ENCODE measurements at regions not wholly inside any gene's neighbourhood (a gene's known extent, or its start where the extent isn't known, plus 50 kb on each side); places are given as distances from the start of the nearest gene placed in this dataset.

DNA sequence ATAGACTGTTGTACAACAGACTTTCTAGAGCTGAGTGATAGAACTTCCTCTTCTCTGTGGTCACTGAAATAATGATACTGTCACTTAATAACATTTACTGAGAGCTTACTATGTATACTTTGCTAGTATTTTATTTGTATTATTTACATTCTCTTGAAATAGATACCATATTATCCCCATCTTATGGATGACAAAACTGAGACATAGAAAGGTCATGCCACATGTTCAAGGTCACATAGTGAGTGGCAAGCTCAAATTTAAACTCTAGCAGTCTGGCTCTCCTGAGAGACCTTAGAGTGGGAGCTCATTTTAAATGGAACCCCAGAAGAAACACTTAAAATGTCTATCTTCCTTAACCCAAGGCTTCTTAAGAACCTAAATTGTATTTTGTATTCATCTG is 266.6 kb upstream of the CAMK1G start:
- ATAC-seq, result no peak

DNA sequence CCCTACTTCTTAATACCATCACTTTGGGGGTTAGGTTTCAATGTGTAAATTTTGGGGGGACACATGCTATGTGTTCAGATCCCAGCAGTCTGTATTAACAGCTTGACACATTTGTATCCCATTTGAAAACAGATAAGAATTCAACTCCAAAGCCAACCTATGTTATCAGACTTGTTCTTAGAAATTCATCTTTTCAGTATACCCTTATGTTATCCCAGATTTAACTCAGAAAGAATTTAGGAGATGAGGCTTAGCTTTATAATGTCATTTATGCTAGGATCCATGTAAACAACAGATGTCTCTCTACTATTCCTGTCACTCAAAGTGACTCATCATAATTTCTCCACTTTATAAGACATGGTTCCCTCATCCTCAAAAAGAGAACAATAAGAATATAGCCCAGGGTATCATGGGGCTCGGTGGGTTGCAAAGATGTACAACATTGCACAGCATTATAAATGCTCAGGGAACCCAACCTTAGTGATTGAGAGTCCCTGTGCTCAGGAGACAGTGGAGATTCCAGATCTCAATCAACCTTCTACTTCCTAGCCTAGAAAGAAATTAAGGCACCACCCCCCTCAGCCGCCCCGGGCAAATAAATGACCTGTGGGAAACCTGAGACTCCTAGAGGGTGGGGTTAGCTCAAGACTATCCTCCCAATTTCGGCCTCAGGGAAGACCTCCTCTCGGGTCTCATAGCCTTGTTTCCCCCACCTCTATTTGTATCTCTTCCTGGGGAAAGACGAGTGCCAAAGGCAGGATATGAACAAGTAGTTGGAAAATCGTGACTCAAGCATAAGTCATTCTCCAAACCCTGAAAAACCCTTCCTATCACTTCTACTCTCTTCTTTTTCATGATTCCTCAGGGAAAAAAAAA is 265.1 kb upstream of the CAMK1G start:
- ATAC-seq, result no peak

DNA sequence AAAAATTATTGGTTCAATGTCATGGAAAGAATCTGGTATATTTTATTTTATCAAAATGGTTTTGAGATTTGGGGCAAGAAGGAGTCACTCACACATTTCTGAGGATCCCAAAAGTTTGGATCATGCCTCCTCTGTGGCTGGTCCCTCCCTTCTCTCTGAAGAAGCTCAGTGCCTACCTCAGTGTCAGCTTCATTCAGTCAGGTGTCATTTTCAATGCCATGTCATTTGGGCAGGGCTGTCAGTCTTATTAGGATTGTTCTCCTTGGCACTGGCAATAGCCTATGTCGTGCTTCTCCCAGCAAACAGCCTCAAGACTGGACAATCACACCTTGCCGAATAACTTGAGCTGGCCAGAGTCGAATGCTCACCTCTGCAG is 264.5 kb upstream of the CAMK1G start:
- ATAC-seq, result no peak

DNA sequence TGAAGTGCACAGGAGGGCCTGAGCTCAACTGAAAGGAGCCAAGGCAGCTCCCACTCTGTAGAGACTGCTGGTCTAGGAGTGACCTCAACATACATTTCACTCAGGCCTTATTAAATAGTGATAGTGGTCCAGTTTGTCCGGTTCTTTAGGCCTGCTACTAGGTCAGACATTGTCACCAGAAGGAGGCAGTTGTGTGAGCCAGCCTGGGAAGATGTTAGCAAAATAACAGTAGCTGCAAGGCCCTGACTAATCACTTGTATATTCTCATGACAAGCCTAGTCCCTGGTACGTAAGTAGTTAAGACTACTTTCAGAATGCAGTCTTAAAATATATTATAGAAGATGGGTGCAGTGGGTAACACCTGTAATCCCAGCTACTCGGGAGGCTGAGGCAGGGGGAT is 264.0 kb upstream of the CAMK1G start:
- peak; percentile 19 for ATAC-seq

DNA sequence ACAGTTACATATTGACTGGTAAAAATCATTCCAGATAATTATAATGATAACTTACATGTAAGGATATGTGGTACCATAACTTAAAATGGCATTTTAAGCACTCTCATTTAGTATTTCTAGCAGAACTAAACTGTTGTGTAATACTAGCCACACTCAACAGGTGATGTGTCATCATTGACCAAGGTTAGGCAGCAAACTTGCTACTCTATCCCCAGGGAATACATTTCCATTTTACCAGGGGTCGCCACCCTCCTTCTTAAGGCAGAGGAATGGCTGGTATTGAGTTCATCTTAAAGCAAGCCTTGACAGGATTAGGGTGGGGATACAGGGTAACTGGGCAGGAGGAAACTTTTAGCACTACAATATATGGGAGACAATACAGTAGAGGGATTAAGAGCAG is 259.8 kb upstream of the CAMK1G start:
- peak; percentile 72 for ATAC-seq

DNA sequence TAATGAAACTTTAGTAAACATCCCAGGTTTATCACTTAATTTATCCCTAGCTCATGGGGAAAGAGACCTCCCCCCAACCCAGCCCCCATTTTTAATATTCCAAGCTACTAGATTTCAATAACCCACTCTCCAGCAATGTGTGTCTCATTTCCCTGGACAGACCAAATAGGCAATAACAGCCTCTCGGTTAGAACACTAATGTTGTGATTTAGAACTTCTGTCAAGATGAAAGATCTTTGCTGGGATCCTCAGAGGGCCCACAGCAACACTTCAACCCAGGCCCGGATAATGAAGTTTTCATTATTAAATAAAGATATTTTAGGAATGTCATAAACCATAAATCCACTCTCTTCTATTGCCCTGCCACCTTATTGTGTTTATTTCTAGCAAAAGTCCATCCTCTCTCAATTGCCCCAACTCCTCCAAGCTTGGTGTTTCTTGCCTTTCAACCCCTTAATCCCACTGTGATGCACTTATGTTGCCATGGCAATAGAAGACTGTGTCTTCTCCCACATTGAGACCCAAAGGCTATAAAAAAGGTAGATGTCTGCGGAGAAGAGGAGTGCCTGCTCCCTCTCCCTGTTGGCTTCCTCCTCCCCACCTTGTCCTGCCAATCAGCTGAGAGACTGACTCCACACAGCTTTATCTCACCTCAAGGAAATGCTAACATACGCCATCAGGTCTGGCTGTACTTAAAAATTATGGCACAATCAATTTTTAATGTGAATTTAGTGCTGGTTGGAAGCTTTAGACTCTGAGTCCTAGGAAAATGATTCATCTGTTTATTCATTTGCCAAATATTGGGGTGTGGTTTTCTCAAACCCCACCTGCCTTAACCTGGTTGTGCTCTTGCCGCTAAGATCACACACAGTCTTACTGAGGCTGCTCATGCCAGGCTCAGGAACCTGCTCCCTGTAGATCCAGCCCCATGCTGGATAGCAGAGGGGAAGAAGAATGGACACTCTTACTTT is 258.3 kb upstream of the CAMK1G start:
- peak; percentile 91 for ATAC-seq

DNA sequence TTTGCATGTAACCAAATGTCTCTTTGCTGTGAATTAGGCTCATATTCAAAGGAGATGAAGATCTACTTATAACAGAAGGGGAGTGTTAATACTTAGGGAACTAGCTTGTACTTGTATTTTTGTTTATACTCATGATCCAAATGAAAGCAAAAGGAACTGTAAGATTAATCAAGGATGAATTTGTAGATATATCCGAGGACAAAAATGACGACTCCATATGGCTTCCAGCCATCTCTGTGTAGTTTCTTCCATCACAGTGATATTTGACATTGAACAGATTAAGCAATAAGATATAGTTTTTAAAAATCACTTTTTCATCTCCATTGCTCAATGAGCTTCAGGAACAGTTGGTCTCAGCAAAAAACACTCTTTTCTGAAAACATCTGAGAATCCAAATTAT is 257.4 kb upstream of the CAMK1G start:
- no peak for ATAC-seq

DNA sequence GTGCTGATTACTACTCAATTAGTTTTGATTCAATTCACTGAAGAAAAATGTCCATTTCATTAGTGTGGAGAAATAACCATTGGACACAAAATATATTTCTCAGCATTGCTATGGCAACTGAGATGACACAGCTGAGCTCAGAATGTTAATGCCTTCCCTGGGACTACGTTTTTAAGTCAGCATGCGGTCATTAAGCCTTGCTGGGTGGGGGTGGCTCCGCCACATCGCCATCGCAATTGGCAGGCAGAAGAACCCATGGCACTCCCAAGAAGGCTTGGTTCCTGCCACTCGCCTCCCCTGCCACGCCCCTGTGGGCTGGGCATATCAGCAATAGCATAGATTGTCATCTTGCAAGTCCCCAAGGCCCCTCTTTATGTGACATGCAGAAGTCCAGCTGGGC is 256.7 kb upstream of the CAMK1G start:
- ATAC-seq, result no peak

DNA sequence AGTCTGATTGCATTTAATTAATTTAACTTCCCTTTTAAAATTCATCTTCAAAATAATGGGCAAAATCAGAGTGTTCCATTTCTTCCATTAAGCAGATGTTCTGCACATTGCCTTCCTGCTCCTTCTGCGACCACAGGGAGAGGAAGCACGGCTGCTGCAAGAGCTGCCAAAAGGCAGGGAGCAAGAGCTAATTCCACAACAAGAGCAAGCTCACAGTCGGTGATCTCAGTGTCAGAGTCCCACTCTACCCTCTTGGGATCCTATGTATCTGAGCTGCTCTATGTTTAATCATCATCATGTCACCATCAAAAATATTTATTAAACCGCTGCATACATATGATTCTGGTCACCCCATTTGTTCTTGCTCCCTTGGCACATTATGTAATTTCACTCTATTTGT is 255.3 kb upstream of the CAMK1G start:
- no peak for ATAC-seq

DNA sequence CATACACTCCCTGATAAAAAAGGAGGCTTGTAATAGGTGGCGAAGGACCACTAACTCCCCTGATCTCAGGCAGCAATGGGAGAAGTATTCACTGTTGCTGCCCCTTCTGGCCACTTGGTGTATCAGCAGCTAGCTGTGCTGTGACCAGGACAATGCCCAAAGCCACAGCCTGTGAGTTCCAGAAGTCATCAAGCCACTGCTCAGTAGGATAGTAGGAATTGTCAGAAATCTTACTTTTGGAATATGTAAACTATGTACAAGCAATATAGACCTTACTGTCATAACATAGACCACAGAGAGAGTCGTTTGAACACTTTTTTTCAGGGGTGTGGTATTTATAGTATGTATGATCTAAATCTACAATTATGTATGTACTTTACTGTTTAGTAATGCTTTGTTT is 248.3 kb upstream of the CAMK1G start:
- peak; percentile 48 for ATAC-seq

DNA sequence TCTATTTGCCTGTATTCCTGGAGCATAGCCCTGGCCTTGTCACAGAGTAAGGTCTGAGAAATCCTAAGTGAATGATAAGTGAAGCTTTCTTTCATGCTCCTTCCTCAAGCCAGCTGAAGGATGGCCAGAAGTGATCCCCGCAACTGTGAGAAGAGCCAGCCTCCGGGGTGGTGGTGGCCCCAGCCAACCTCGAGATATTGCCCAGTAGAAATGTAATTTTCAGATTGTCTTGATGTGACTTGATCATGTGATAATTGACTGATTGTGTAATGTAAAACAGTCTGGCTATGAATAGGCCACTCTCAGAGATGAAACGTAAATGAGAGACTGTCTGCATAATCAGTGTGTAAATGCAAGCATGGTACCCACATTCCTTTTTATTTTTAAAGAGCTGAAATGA is 242.4 kb upstream of the CAMK1G start:
- no peak for ATAC-seq

DNA sequence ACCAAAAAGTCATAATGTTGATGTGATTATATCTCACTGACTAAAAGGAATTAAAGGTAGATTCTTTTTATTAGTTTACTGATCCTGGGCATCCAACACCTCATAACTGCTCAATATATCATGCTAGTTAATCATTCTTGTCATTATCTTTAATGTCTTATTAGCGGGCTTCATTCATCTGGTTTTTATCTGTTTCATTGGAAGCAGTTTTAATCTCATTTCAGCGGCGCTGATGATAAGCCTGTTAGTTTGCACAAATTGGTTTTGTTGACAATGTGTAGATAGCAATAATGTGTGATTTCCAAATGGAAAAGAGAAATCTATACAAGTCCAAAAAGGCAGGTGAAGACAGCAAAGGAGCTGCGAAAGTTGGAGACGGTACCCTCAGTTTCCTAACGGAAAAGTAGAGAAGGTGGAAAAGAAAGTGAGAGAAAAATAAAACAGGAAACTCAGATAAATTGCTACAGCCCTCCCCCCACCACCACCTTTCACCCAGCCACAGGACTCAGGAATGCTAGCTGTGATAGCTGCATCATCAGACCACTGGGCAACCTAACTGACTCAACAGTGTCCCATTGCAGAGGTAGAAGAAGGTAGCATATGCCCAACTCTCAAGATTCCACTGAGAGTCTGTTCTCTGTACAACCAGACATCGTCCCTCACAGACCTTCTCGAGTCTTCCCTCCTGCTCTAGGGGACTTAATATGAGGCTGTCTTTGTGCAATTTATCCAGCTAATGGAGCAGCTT is 241.7 kb upstream of the CAMK1G start:
- ATAC-seq, result no peak

DNA sequence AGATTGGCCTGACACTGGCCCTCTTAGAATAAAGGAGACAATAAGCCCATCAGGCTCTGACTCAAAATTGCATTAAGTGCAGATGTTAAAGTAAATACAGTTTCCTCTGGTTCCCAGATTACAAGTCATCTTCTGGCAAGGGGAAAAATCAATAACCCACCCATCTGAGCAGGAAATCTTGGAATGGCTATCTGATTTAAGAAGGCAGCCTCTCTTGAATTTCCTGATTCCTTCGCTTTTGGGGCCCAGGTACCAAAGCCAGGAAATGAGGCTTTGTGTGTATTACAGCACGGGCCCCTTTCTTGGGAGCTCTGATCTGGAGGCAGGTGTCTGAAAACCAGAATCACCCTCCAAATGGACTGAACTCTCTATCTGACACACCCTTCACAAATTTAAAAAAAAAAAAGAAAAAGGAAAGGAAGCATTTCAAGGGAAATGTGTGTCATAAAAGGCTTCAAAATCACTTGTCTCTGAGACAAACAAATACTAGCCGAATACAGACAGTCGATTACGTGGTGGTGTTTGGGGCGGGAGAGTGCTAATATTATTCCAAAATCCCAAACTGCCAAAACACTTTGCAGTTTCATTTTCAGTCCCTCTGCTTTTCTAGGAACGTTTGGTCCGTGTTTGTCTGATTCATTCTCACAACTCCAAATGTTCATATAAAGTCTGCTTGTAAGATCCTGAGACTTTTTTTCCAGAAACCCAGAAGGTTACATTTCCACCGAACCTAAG is 240.9 kb upstream of the CAMK1G start:
- no peak for ATAC-seq

DNA sequence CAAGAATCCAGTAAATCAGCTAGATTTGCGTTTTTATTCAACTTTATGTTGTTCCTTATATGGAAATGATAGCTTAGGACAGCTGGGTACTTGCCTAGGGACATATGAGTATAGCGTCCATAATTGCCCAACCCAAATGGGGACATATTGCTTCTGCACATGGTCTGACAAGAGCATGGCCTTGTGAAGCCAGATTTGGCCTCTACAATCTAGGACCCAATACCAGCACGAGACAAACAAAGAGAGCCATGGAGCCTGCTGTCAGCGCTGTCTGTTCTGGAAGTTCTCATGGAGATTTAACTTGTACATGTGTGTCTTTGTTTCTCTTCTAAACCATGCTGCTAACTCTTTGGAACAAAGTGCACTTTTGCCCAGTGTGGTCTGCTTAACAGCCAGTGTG is 240.0 kb upstream of the CAMK1G start:
- no peak for ATAC-seq

DNA sequence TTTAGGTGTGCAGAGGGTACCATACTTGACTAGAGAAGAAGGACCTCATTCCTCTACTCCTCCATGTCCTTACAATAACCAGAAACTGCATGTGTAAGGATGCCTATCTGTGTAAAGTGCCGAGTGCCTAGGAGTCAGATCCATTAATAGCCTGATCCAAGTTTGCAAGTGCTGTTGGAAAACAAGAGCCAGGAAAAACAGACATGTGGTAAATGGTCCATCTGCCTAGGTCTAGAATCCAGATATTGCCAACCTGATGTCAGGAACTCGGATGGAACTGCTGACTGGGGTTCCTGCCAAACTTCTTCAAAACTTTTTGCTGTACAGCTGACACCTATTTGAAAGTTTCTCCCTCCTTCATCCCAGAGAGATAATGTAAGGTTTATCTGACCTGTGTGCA is 239.4 kb upstream of the CAMK1G start:
- ATAC-seq, result no peak

DNA sequence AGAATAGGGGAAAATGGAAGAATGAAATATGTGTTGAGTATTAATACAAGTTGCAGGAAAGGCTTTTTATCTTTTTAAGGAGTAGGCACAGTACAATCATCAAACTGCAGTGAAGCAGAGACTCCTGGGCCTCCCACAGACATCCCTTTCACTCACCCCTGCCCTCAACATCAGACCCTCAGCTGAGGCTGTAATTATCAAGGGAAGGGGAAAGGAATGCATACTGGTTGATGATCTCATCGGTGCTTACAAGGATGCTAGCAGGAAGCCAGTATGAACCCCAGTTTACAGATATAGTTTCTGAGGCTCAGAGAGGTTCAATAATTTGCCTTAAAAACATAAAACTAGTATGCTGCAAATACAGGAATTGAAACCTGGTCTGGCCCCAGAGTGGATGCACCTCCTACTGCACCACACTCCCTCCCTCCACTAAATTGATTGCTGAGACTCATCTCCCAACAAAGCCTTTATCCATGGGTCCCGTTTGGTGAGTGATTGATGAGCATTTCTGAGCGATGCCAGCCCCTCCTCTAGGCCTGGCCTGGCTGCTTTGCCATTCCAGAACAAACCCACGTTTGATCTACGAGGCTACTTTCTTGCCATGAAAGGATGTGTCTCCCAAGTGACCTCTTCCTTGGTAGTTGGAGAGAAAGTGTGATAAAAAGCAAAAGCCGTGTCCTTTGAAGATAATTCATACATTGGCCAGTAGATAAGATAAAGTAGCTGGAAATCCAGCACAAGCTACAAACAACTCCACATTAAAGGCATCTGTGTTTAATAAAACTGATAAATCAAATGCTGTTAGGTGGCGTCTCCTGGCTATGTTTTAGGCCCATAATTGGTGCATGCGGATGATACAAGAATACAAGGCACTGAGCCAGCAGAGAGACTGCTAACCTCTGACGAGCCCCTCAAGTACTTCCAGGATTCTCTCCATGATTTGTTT is 233.9 kb upstream of the CAMK1G start:
- ATAC-seq, result no peak

DNA sequence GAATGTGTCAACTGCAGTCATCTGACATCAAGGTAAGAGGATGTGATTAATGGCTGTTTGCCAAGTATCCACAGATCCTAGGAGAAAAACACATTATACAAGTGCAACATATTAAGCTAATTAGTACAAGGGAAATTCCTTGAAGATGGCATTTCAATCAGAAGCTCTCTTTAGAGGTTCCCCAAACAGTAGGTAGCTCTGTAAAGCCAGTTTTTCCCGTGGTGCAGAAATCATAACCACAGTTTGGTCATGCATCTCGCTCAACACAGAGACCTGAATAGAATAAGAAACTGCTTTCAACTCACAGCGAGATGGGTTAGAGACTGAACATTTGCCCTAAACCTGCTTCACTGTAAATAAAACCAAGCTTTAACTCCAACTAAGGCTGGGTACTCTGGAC is 230.5 kb upstream of the CAMK1G start:
- no peak for ATAC-seq

DNA sequence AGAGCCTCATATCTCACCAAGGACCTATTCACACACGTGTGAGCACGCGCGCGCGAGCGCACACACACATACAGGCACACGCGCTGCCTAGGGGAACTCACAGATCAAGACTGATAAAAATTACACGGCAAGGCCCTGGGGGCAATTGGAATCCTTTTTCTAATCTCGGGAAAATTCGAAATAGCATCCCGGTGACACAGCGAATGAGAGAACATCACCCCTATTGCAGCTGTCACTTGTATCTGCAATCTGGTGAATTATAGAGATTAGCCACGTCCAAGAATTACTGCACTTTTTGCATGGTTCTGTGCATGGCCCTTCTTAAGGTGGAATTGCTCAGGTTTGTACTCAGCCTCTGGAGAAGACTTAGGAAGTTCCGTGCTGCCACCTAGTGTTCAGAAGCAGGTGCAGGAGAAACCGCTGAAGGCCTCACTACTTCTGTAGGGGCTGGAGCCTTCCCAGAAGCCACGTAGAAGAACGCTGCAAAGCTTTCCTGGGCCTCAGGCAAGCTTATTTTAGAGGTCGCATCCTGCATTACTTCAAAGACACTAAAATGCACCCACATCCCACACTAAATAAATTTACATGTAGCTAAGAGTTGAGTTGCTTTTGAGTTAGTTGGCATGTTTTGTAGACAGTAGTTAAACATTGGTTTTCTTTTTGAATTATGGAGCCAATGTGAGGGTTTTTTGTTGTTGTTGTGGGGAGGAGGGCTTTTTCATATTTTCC is 229.2 kb upstream of the CAMK1G start:
- peak; percentile 87 for ATAC-seq

DNA sequence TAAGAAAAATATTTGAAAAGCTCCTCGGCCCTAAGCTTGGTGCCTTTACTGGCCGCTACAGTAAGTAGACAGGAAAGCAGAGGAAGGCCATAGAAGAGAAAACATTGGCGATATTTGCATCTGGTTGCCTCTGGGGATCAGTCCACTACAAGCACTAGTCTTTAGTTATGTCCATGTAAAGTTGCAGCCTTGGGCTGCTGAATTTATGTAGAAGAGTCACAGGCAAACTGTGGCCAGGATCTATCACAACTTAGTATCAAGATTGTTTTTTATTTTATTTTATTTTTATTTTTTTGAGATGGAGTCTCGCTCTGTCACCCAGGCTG is 228.7 kb upstream of the CAMK1G start:
- no peak for ATAC-seq

DNA sequence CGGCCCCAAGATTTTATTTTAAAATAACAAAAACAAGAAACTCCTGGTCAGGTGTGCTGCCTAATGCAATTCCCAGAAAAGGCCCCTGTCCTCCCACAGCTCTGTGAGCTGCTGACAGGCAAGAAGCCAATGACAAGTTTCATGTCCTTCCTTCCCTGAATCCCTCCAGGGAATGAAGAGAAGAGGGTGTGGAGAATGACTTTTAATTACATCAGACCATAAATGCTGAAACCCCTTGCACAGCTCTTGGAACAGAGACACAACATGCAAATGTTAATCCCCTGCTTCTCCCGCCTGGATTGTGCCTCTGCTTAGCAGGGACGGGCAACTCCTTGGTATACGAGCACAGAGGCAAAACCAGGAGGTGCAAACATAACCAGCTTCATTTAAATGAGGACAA is 228.1 kb upstream of the CAMK1G start:
- ATAC-seq, result peak; percentile 86

DNA sequence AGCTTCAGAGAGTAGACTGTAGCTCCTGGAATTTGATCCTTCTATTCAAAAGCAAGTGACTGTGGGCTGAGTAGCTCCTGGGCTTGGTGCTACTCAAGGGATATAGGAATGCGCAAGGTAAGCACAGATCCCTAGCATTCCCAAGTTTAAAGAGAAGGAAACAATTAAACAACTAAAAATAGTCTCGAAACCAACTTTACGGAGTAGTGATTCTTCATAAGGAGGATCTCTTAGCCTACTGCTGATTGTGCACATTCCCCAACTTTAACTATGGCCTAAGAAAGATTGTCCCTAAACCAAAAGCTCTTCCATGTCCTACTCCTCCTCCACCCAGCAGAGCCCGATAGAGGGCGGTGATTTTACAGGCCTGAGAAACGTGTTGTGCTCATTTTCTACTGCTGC is 226.5 kb upstream of the CAMK1G start:
- peak; percentile 2 for ATAC-seq

Measured in esophagus mucosa (tissue), 1 donor.